IMR-90 (cell line): ENCODE measurements at regions not wholly inside any gene's neighbourhood (a gene's known extent, or its start where the extent isn't known, plus 50 kb on each side); places are given as distances from the start of the nearest gene placed in this dataset.

ENCODE experiments used
- ATAC-seq: fragments of 200-7000 bp; cut with Tn5 transposase; 2 replicates; pipeline ENCODE4 v1.9.1; 2020; ENCODE audit warnings: low read depth, mild to moderate bottlenecking, moderate library complexity
- BruUV-seq: library from RNA; stranded (reverse); fragments of 400-500 nt; replicated peaks from 2 replicates; lab custom pipeline; 2021; lab: Mats Ljungman, UMichigan
- CTCF ChIA-PET: fragments of 300-600 bp; formaldehyde crosslinking; extraction: SDS; loops from one replicate; lab custom pipeline; 2021; ENCODE audit warnings: antibody characterized with exemption; lab: Yijun Ruan, JAX
- POLR2A ChIA-PET: fragments of 300-600 bp; sonication (Branson Sonifier 250); formaldehyde crosslinking; loops from one replicate; lab custom pipeline; 2022; ENCODE audit warnings: antibody characterized with exemption; ENCODE audit not compliant: unreplicated experiment; lab: Charles Lee
- DNase-seq: peaks from one replicate; pipeline ENCODE4 v3.0.0; 2013
- H2AFZ ChIP-seq: replicated peaks from 2 replicates; pipeline ENCODE3; 2013; ENCODE audit warnings: low read length, mild to moderate bottlenecking; ENCODE audit not compliant: poor library complexity
- H2AK5ac ChIP-seq: 2 replicates; pipeline ENCODE4 v1.6.1; 2013; ENCODE audit warnings: low read depth, low read length, inconsistent platforms
- H2AK9ac ChIP-seq: replicated peaks from 2 replicates; pipeline ENCODE3; 2013; ENCODE audit warnings: mild to moderate bottlenecking, low read depth, low read length, moderate library complexity; ENCODE audit not compliant: poor library complexity
- H2BK120ac ChIP-seq: 2 replicates; pipeline ENCODE4 v1.6.1; 2013; ENCODE audit warnings: low read depth, low read length, inconsistent platforms
- H2BK15ac ChIP-seq: 3 replicates; pipeline ENCODE4 v1.6.1; 2013; ENCODE audit warnings: low read depth, low read length, inconsistent platforms
- H2BK20ac ChIP-seq: 2 replicates; pipeline ENCODE4 v1.6.1; 2013; ENCODE audit warnings: low read depth, mild to moderate bottlenecking, inconsistent platforms, low read length, moderate library complexity
- H2BK5ac ChIP-seq: 2 replicates; pipeline ENCODE4 v1.6.1; 2013; ENCODE audit warnings: mild to moderate bottlenecking, low read depth, low read length, inconsistent platforms; ENCODE audit not compliant: poor library complexity, severe bottlenecking
- H3K14ac ChIP-seq: replicated peaks from 2 replicates; pipeline ENCODE4 v1.6.1; 2013; ENCODE audit warnings: low read depth, low read length, inconsistent platforms
- H3K18ac ChIP-seq: 2 replicates; pipeline ENCODE4 v1.6.1; 2013; ENCODE audit warnings: low read depth, low read length, control low read depth
- H3K23ac ChIP-seq: 2 replicates; pipeline ENCODE4 v1.6.1; 2013; ENCODE audit warnings: low read depth, low read length, inconsistent platforms
- H3K27ac ChIP-seq: 2 replicates; pipeline ENCODE4 v1.5.1; 2013; ENCODE audit warnings: mild to moderate bottlenecking, control low read depth, low read length; ENCODE audit not compliant: insufficient read depth
- H3K27me3 ChIP-seq: 2 replicates; pipeline ENCODE4 v1.6.1; 2013; ENCODE audit warnings: low read length; ENCODE audit not compliant: control insufficient read depth, insufficient read depth
- H3K36me3 ChIP-seq: 2 replicates; pipeline ENCODE4 v1.6.1; 2013; ENCODE audit warnings: low read length, mixed read lengths; ENCODE audit not compliant: control insufficient read depth, insufficient read depth
- H3K4ac ChIP-seq: 2 replicates; pipeline ENCODE4 v1.6.1; 2013; ENCODE audit warnings: low read depth, low read length, inconsistent platforms
- H3K4me1 ChIP-seq: 2 replicates; pipeline ENCODE4 v1.6.1; 2013; ENCODE audit warnings: low read length, mixed read lengths; ENCODE audit not compliant: control insufficient read depth, insufficient read depth
- H3K4me2 ChIP-seq: 2 replicates; pipeline ENCODE4 v1.6.1; 2013; ENCODE audit warnings: low read depth, mild to moderate bottlenecking, control low read depth, low read length, moderate library complexity
- H3K4me3 ChIP-seq: 2 replicates; pipeline ENCODE4 v1.5.1; 2013; ENCODE audit warnings: low read depth, mild to moderate bottlenecking, control low read depth, low read length, moderate library complexity; ENCODE audit not compliant: insufficient read depth
- H3K56ac ChIP-seq: 2 replicates; pipeline ENCODE4 v1.6.1; 2013; ENCODE audit warnings: low read length, inconsistent platforms; ENCODE audit not compliant: insufficient read depth; ENCODE audit errors: extremely low read depth
- H3K79me1 ChIP-seq, 2 experiments: 2 replicates each; pipeline ENCODE4 v1.6.1; 2013; ENCODE audit warnings: low read length in 2 of 2, inconsistent platforms in 1 of 2, low read depth in 1 of 2
- H3K9ac ChIP-seq: 2 replicates; pipeline ENCODE4 v1.6.1; 2013; ENCODE audit warnings: low read depth, low read length, control low read depth
- H3K9me1 ChIP-seq: 2 replicates; pipeline ENCODE4 v1.6.1; 2013; ENCODE audit warnings: low read length, inconsistent platforms; ENCODE audit not compliant: insufficient read depth
- H3K9me3 ChIP-seq: 2 replicates; pipeline ENCODE4 v1.6.1; 2013; ENCODE audit warnings: low read length; ENCODE audit not compliant: control insufficient read depth, insufficient read depth
- H4K20me1 ChIP-seq: 2 replicates; pipeline ENCODE4 v1.6.1; 2013; ENCODE audit warnings: low read length, inconsistent platforms; ENCODE audit not compliant: insufficient read depth
- H4K5ac ChIP-seq: 2 replicates; pipeline ENCODE4 v1.6.1; 2013; ENCODE audit warnings: mild to moderate bottlenecking, low read depth, low read length, control low read depth
- H4K8ac ChIP-seq, 2 experiments: 2 replicates each; pipeline ENCODE4 v1.6.1; 2013; ENCODE audit warnings: low read depth in 2 of 2, low read length in 2 of 2, control low read depth in 1 of 2, inconsistent platforms in 1 of 2
- H4K91ac ChIP-seq: 2 replicates; pipeline ENCODE4 v1.6.1; 2013; ENCODE audit warnings: low read depth, low read length, inconsistent platforms; ENCODE audit not compliant: insufficient read depth
- CEBPB ChIP-seq: IDR thresholded peaks from 2 replicates; pipeline ENCODE4 v1.6.1; 2012; ENCODE audit warnings: low read depth, low read length, improper control_type of control experiment
- CHD1 ChIP-seq: IDR thresholded peaks from 2 replicates; pipeline ENCODE4 v1.6.1; 2012; ENCODE audit warnings: low read depth, low read length, improper control_type of control experiment
- CTCF ChIP-seq: conservative IDR thresholded peaks from 2 replicates; pipeline ENCODE4 v1.5.1; 2012; ENCODE audit warnings: mild to moderate bottlenecking, low read depth, low read length, improper control_type of control experiment
- ELK1 ChIP-seq: fragments of 150-350 bp; IDR thresholded peaks from 2 replicates; pipeline ENCODE4 v1.6.1; 2016; ENCODE audit warnings: low read depth, mild to moderate bottlenecking, low read length, moderate library complexity, borderline replicate concordance
- FOS ChIP-seq: fragments of 150-350 bp; IDR thresholded peaks from 2 replicates; pipeline ENCODE4 v1.6.1; 2016; ENCODE audit warnings: low read depth, low read length
- MAFK ChIP-seq: IDR thresholded peaks from 2 replicates; pipeline ENCODE4 v1.6.1; 2012; ENCODE audit warnings: low read depth, low read length, improper control_type of control experiment
- MAZ ChIP-seq: IDR thresholded peaks from 2 replicates; pipeline ENCODE4 v1.6.1; 2012; ENCODE audit warnings: low read depth, mild to moderate bottlenecking, low read length, improper control_type of control experiment, moderate library complexity, borderline replicate concordance
- MXI1 ChIP-seq: IDR thresholded peaks from 2 replicates; pipeline ENCODE4 v1.6.1; 2012; ENCODE audit warnings: low read depth, mild to moderate bottlenecking, low read length, moderate library complexity, borderline replicate concordance
- NFE2L2 ChIP-seq: fragments of 150-350 bp; IDR thresholded peaks from 2 replicates; pipeline ENCODE4 v1.6.1; 2016; ENCODE audit warnings: low read depth, mild to moderate bottlenecking, low read length
- SMC3 ChIP-seq: fragments of 150-350 bp; IDR thresholded peaks from 2 replicates; pipeline ENCODE4 v1.6.1; 2016; ENCODE audit warnings: low read depth, mild to moderate bottlenecking, antibody characterized with exemption, low read length, moderate library complexity
- WGBS, 2 experiments: methylation state at CpG; one replicate each; pipeline versions ENCODE4 v1.1.5 to v1.1.7; 2013; ENCODE audit warnings: missing lambda C conversion rate in 2 of 2; ENCODE audit not compliant: insufficient read length in 1 of 2; ENCODE audit errors: extremely low coverage in 2 of 2; 5-methylcytosine and 5-hydroxymethylcytosine counted together
- dilution Hi-C: fragments of 300-500 bp; cut with HindIII; formaldehyde crosslinking; loops from one replicate; pipeline ENCODE4 v1.14.3; 2018; ENCODE audit warnings: low sequenced_read_pairs; ENCODE audit not compliant: unreplicated experiment
- in situ Hi-C: fragments of 300-500 bp; cut with MboI; formaldehyde crosslinking; loops from 3 replicates; pipeline ENCODE4 v1.14.3; 2019; ENCODE audit warnings: low sequenced_read_pairs, inconsistent platforms, mixed read lengths
- intact Hi-C: fragments of 100-400 bp; cut with micrococcal nuclease; formaldehyde crosslinking; loops from 2 replicates; pipeline ENCODE4 v1.10.0; 2022

DNA sequence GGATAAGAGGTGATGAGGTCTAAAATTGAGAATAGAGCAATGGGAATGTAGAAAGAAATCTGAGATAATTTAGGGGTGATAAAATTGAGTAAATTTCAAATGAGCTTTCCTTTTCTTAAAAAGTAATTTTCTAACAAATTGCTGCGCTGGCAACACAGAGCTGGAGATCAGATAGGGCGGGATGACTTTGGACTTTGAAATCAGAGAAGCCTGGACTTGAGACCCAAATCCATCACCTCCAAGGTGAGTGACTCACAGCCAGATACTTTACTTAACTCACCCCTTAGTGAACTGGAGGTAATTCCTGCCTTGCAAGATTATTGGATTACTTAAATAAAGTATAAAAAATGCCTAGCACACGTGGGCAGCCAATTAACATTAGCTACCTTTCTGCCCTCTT, 80.8 kb downstream of the P2RY1 start:
- dilution Hi-C loops (no loop called here), intact Hi-C loops (no loop called here), in situ Hi-C loops (no loop called here)
- Histone ChIP-seq H4K5ac (no peak overlapping the region), H4K8ac (no peak overlapping the region), H2BK15ac (no peak overlapping the region), H3K36me3 (no peaks in the 10 kb centered on the region), H2BK5ac (no peak overlapping the region), H3K23ac (no peak overlapping the region), H2BK120ac (no peak overlapping the region), H4K91ac (no peak overlapping the region), H3K14ac (no peak overlapping the region), H3K4me3 (no peak overlapping the region), H3K4me1 (no peaks in the 10 kb centered on the region), H3K9me3 (no peaks in the 10 kb centered on the region), H3K18ac (no peak overlapping the region), H3K27ac (no peak overlapping the region), H3K9me1 (no peaks in the 10 kb centered on the region), H3K4me2 (no peak overlapping the region), H3K79me1 (no peaks in the 10 kb centered on the region), H3K56ac (no peak overlapping the region), H2BK20ac (no peak overlapping the region), H3K9ac (no peak overlapping the region), H3K27me3 (no peaks in the 10 kb centered on the region), H2AFZ (no peak overlapping the region), H4K20me1 (no peaks in the 10 kb centered on the region), H3K4ac (no peak overlapping the region), H2AK5ac (no peak overlapping the region), H2AK9ac (no peak overlapping the region)
- no TSS peak for BruUV-seq
- TF ChIP-seq ELK1 (no peak), CTCF (no peak), MAFK (no peak), CEBPB (no peak), CHD1 (no peak), MXI1 (no peak), MAZ (no peak), NFE2L2 (no peak), SMC3 (no peak), FOS (no peak)
- ChIA-PET CTCF (no interaction called here), POLR2A (no interaction called here)
- DNase-seq (no peak), ATAC-seq (no peak)
- WGBS, 2 experiments = no CpG with 5 or more reads among the region's 3 CpGs
